MM.1S (cell line): ENCODE measurements at regions not wholly inside any gene's neighbourhood (a gene's known extent, or its start where the extent isn't known, plus 50 kb on each side); places are given as distances from the start of the nearest gene placed in this dataset.

Experiments
- DNase-seq: peaks from one replicate; pipeline ENCODE4 v3.0.0-alpha.2; 2015
- H2AFZ ChIP-seq: fragments of 300-600 bp; sonication (generic); 2 replicates; pipeline ENCODE4 v1.6.0; 2016; ENCODE audit warnings: antibody characterized with exemption, low read length
- H3F3A ChIP-seq: fragments of 300-600 bp; sonication (generic); 2 replicates; pipeline ENCODE4 v1.6.1; 2016; ENCODE audit warnings: mild to moderate bottlenecking, antibody characterized with exemption, low read length, moderate library complexity, mixed read lengths; ENCODE audit not compliant: insufficient read depth
- H3K27ac ChIP-seq: fragments of 300-600 bp; sonication (generic); 2 replicates; pipeline ENCODE4 v1.5.1; 2016; ENCODE audit warnings: mild to moderate bottlenecking, low read length
- H3K27me3 ChIP-seq: fragments of 300-600 bp; sonication (generic); replicated peaks from 2 replicates; pipeline ENCODE4 v1.6.0; 2016; ENCODE audit warnings: low read length; ENCODE audit not compliant: insufficient read depth
- H3K36me3 ChIP-seq: fragments of 300-600 bp; sonication (generic); replicated peaks from 2 replicates; pipeline ENCODE4 v1.6.1; 2016; ENCODE audit warnings: mild to moderate bottlenecking, low read length, mixed read lengths; ENCODE audit not compliant: insufficient read depth
- H3K4me1 ChIP-seq: fragments of 300-600 bp; sonication (generic); 2 replicates; pipeline ENCODE4 v1.6.1; 2016; ENCODE audit warnings: low read length, mixed read lengths
- H3K4me2 ChIP-seq: fragments of 300-600 bp; sonication (generic); 2 replicates; pipeline ENCODE4 v1.6.0; 2016; ENCODE audit warnings: low read depth, low read length
- H3K4me3 ChIP-seq: fragments of 300-600 bp; sonication (generic); 2 replicates; pipeline ENCODE4 v1.5.1; 2016; ENCODE audit warnings: low read length, mixed read lengths
- H3K79me2 ChIP-seq: fragments of 300-600 bp; sonication (generic); 2 replicates; pipeline ENCODE4 v1.6.1; 2016; ENCODE audit warnings: mixed run types, low read length, mixed read lengths
- H3K9ac ChIP-seq: fragments of 300-600 bp; sonication (generic); 2 replicates; pipeline ENCODE4 v1.6.1; 2016; ENCODE audit warnings: low read length, mixed read lengths
- H3K9me2 ChIP-seq: fragments of 300-600 bp; sonication (generic); replicated peaks from 2 replicates; pipeline ENCODE4 v1.6.1; 2016; ENCODE audit warnings: mild to moderate bottlenecking, low read length, mixed read lengths; ENCODE audit not compliant: insufficient read depth
- H3K9me3 ChIP-seq: fragments of 300-600 bp; sonication (generic); replicated peaks from 2 replicates; pipeline ENCODE4 v1.6.1; 2016; ENCODE audit warnings: mild to moderate bottlenecking, low read length, mixed read lengths; ENCODE audit not compliant: insufficient read depth
- H4K20me1 ChIP-seq: fragments of 300-600 bp; sonication (generic); 2 replicates; pipeline ENCODE4 v1.6.1; 2016; ENCODE audit warnings: mild to moderate bottlenecking, low read length, moderate library complexity, mixed read lengths; ENCODE audit not compliant: insufficient read depth
- CTCF ChIP-seq: fragments of 300-600 bp; sonication (generic); IDR thresholded peaks from 2 replicates; pipeline ENCODE4 v1.5.1; 2016; ENCODE audit warnings: antibody characterized with exemption, low read length, mixed read lengths
- EZH2 ChIP-seq: fragments of 300-600 bp; sonication (generic); optimal IDR thresholded peaks from 2 replicates; pipeline ENCODE3; 2017; ENCODE audit warnings: low read depth, mild to moderate bottlenecking, antibody characterized with exemption, low read length, mixed read lengths
- EZH2phosphoT487 ChIP-seq: fragments of 300-600 bp; sonication (generic); IDR thresholded peaks from 2 replicates; pipeline ENCODE4 v1.6.1; 2018; ENCODE audit warnings: antibody characterized with exemption, low read length

- Histone ChIP-seq H2AFZ (no peak overlapping the region), H3K36me3 (no peaks in the 10 kb centered on the region), H3K9ac (no peak overlapping the region), H3K27ac (no peak overlapping the region), H4K20me1 (no peaks in the 10 kb centered on the region), H3K4me2 (no peak overlapping the region), H3K79me2 (no peaks in the 10 kb centered on the region), H3K4me1 (no peaks in the 10 kb centered on the region), H3K9me3 (no peaks in the 10 kb centered on the region), H3K4me3 (no peak overlapping the region), H3K27me3 (no peaks in the 10 kb centered on the region), H3K9me2 (no peaks in the 10 kb centered on the region), H3F3A (no peaks in the 10 kb centered on the region)
- DNase-seq, result no peak
- TF ChIP-seq EZH2 (no peak), EZH2phosphoT487 (no peak), CTCF (no peak)
Observed at GRCh38 chr7:53311205-53311604, 275.8 kb downstream of the POM121L12 start.

GRCh38 chr7:53315981-53316380, 280.5 kb downstream of the POM121L12 start:
- DNase-seq, result no peak
- Histone ChIP-seq H3K9ac (no peak overlapping the region), H3K4me1 (no peaks in the 10 kb centered on the region), H3K4me2 (no peak overlapping the region), H3K4me3 (no peak overlapping the region), H3K36me3 (no peaks in the 10 kb centered on the region), H3F3A (no peaks in the 10 kb centered on the region), H3K27ac (no peak overlapping the region), H4K20me1 (no peaks in the 10 kb centered on the region), H3K27me3 (no peaks in the 10 kb centered on the region), H3K79me2 (no peaks in the 10 kb centered on the region), H2AFZ (no peak overlapping the region), H3K9me2 (no peaks in the 10 kb centered on the region), H3K9me3 (no peaks in the 10 kb centered on the region)
- TF ChIP-seq CTCF, result no peak
- no peak for TF ChIP-seq EZH2
- no peak for TF ChIP-seq EZH2phosphoT487

- H3K36me3 ChIP-seq, result no peaks in the 10 kb centered on the region
- H3K4me3 ChIP-seq, result no peak overlapping the region
- no peak overlapping the region for H3K9ac ChIP-seq
- H3F3A ChIP-seq, result no peaks in the 10 kb centered on the region
- H3K9me2 ChIP-seq, result no peaks in the 10 kb centered on the region
- H4K20me1 ChIP-seq, result no peaks in the 10 kb centered on the region
- H3K9me3 ChIP-seq, result no peaks in the 10 kb centered on the region
- TF ChIP-seq EZH2, result no peak
- TF ChIP-seq EZH2phosphoT487, result no peak
- no peak for TF ChIP-seq CTCF
- no peak overlapping the region for H3K4me2 ChIP-seq
- DNase-seq, result no peak
- no peaks in the 10 kb centered on the region for H3K27me3 ChIP-seq
- H3K4me1 ChIP-seq, result no peaks in the 10 kb centered on the region
- H3K27ac ChIP-seq, result no peak overlapping the region
- no peak overlapping the region for H2AFZ ChIP-seq
- no peaks in the 10 kb centered on the region for H3K79me2 ChIP-seq
Observed at GRCh38 chr7:53318566-53318965, 283.1 kb downstream of the POM121L12 start.
